ENCODE measurements at regions not wholly inside any gene's neighbourhood (a gene's known extent, or its start where the extent isn't known, plus 50 kb on each side); places are given as distances from the start of the nearest gene placed in this dataset.
A peak's percentile ranks its signal among the peaks of the same experiment; 100 is the strongest.

GRCh38 chr1:221948459-221948858 is 206.6 kb upstream of the DUSP10 start:
- no peaks in the 10 kb centered on the region for H3K9me2 ChIP-seq (ENCODE audit: insufficient read depth)
- CTCF ChIA-PET, result no interaction called here
- no peak for DNase-seq (ENCODE audit: low read depth, low spot score)
- intact Hi-C loops (cut with micrococcal nuclease), result no loop called here
- H2AFZ ChIP-seq (ENCODE audit: low read depth, low read length, poor library complexity, severe bottlenecking), result no peak overlapping the region
- peak; percentile 40; the same call in 1 of the 2 replicates for ATAC-seq
- H3K36me3 ChIP-seq (ENCODE audit: control insufficient read depth in 1 of 2, insufficient read depth in 2 of 2, low read length in 2 of 2), result no peaks in the 10 kb centered on the region; a peak in 1 of 4 replicates
- H3K27ac ChIP-seq (ENCODE audit: low read depth, low read length), result no peak overlapping the region
- BruUV-seq (replicated peaks), result no TSS peak
- H3K79me2 ChIP-seq (ENCODE audit: insufficient read depth, low read length), result no peaks in the 10 kb centered on the region
- H3K4me1 ChIP-seq (ENCODE audit: control insufficient read depth in 1 of 2, insufficient read depth in 2 of 2, low read length in 2 of 2), result peaks cover 4 to 12% of the 10 kb centered on the region in 2 experiments
- H3K4me3 ChIP-seq (replicated peaks in 1 of 2; ENCODE audit: low read depth in 1 of 2, low read length in 2 of 2), result no peak overlapping the region
- TF ChIP-seq CBX3 (IDR thresholded peaks at IDR 0.05; ENCODE audit: low read depth), result no peak
- no peak for TF ChIP-seq SRF (IDR thresholded peaks at IDR 0.05; ENCODE audit: low read depth)
- no peak for TF ChIP-seq REST (IDR thresholded peaks at IDR 0.05; ENCODE audit: low read depth)
- no peak for TF ChIP-seq RAD21 (IDR thresholded peaks at IDR 0.05; ENCODE audit: low read depth)
- no peak for TF ChIP-seq CEBPB (IDR thresholded peaks at IDR 0.05; ENCODE audit: low read depth)
- no peak for TF ChIP-seq JUND (IDR thresholded peaks at IDR 0.05)
- no peak for TF ChIP-seq MAX (IDR thresholded peaks at IDR 0.05)
- no peak for TF ChIP-seq ZFX (IDR thresholded peaks at IDR 0.05)
- TF ChIP-seq POLR2A (IDR thresholded peaks at IDR 0.05; ENCODE audit: borderline replicate concordance, extremely low read depth, insufficient read depth, insufficient read length), result no peak
- TF ChIP-seq ATF3 (IDR thresholded peaks at IDR 0.05), result no peak
- no peak for TF ChIP-seq YY1 (IDR thresholded peaks at IDR 0.05; ENCODE audit: extremely low read depth, insufficient replicate concordance, low read depth, low read length)
- no peak for TF ChIP-seq CTCF (IDR thresholded peaks at IDR 0.05 in 2 of 3, conservative IDR thresholded peaks at IDR 0.05 in 1 of 3; ENCODE audit: borderline replicate concordance in 1 of 3, insufficient read depth in 1 of 3, low read depth in 2 of 3, low read length in 2 of 3)
- H4K20me1 ChIP-seq (ENCODE audit: insufficient read depth), result no peaks in the 10 kb centered on the region
- H3K9me3 ChIP-seq (ENCODE audit: control insufficient read depth in 1 of 2, insufficient read depth in 1 of 2, low read depth in 1 of 2, low read length in 2 of 2), result no peaks in the 10 kb centered on the region
- RAD21 ChIA-PET (ENCODE audit: low non-redundant PET in 1 of 2, low total read pairs in 2 of 2, uncharacterized antibody in 2 of 2, unreplicated experiment in 2 of 2), result no interaction called here
- peak overlapping the region; percentile 19; the same call in 1 of the 2 replicates for H3K4me2 ChIP-seq (ENCODE audit: low read length)
- H3K27me3 ChIP-seq (ENCODE audit: insufficient read depth, low read length), result no peaks in the 10 kb centered on the region
- POLR2A ChIA-PET, result no interaction called here
- H3K9ac ChIP-seq (ENCODE audit: low read length), result no peak overlapping the region

Data from HCT116 (cell line).